Right atrium auricular region (tissue), 2 donors: ENCODE measurements at regions not wholly inside any gene's neighbourhood (a gene's known extent, or its start where the extent isn't known, plus 50 kb on each side); places are given as distances from the start of the nearest gene placed in this dataset.

Source experiments
- DNase-seq: peaks from one replicate; pipeline ENCODE4 v3.0.0-alpha.2; 2019; ENCODE audit warnings: low spot score
- H3K27ac ChIP-seq, 2 donors: fragments of 200-600 bp; sonication (generic); 1 replicate in 1 of 2; 2 replicates in 1 of 2; pipeline ENCODE4 v1.5.1; 2016 to 2019
- H3K27me3 ChIP-seq, 2 donors: fragments of 200-600 bp; sonication (generic); one replicate each; pipeline versions ENCODE4 v1.5.1 to v1.6.0; 2017 to 2019
- H3K36me3 ChIP-seq: fragments of 200-600 bp; sonication (generic); one replicate; pipeline ENCODE4 v1.5.1; 2016
- H3K4me1 ChIP-seq, 2 donors: fragments of 200-600 bp; sonication (generic); one replicate each; pipeline versions ENCODE4 v1.5.1 to v1.6.0; 2017 to 2019
- H3K4me3 ChIP-seq, 2 donors: fragments of 200-600 bp; sonication (generic); 1 replicate in 1 of 2; 2 replicates in 1 of 2; pipeline ENCODE4 v1.5.1; 2017 to 2019; ENCODE audit warnings: mild to moderate bottlenecking in 1 of 2, moderate library complexity in 1 of 2
- H3K9me3 ChIP-seq, 2 donors: fragments of 200-600 bp; sonication (generic); one replicate each; pipeline ENCODE4 v1.5.1; 2019
- CTCF ChIP-seq, 2 donors: fragments of 200-600 bp; sonication (generic); IDR thresholded peaks; one replicate each; pipeline ENCODE4 v1.5.1; 2019; ENCODE audit warnings: antibody characterized with exemption in 2 of 2

GRCh38 chr1:96075704-96076455 is 645.7 kb upstream of the PTBP2 start:
- TF ChIP-seq CTCF (IDR thresholded peaks at IDR 0.05) = no peak
- Histone ChIP-seq H3K27me3 (no peaks in the 10 kb centered on the region), H3K4me3 (no peak overlapping the region), H3K27ac (peak overlapping the region in 1 of 2 donors; percentile 46), H3K9me3 (no peaks in the 10 kb centered on the region), H3K36me3 (no peaks in the 10 kb centered on the region), H3K4me1 (no peaks in the 10 kb centered on the region)
- no peak for DNase-seq

GRCh38 chr1:96076589-96076988 is 645.0 kb upstream of the PTBP2 start:
- H3K4me1 ChIP-seq = no peaks in the 10 kb centered on the region
- no peaks in the 10 kb centered on the region for H3K27me3 ChIP-seq
- DNase-seq = no peak
- no peaks in the 10 kb centered on the region for H3K9me3 ChIP-seq
- no peak for TF ChIP-seq CTCF (IDR thresholded peaks at IDR 0.05)
- H3K4me3 ChIP-seq = no peak overlapping the region
- H3K36me3 ChIP-seq = no peaks in the 10 kb centered on the region
- peak overlapping the region in 1 of 2 donors; percentile 46 for H3K27ac ChIP-seq

- no peak for DNase-seq
- Histone ChIP-seq H3K27me3 (no peaks in the 10 kb centered on the region), H3K4me1 (no peaks in the 10 kb centered on the region), H3K36me3 (no peaks in the 10 kb centered on the region), H3K9me3 (no peaks in the 10 kb centered on the region), H3K27ac (no peak overlapping the region), H3K4me3 (no peak overlapping the region)
- no peak for TF ChIP-seq CTCF (IDR thresholded peaks at IDR 0.05)
Observed at GRCh38 chr1:96079581-96079980, 642.0 kb upstream of the PTBP2 start.

- H3K27ac ChIP-seq = no peak overlapping the region
- no peaks in the 10 kb centered on the region for H3K36me3 ChIP-seq
- TF ChIP-seq CTCF (IDR thresholded peaks at IDR 0.05) = no peak
- H3K4me1 ChIP-seq = no peaks in the 10 kb centered on the region
- H3K4me3 ChIP-seq = no peak overlapping the region
- H3K9me3 ChIP-seq = no peaks in the 10 kb centered on the region
- no peaks in the 10 kb centered on the region for H3K27me3 ChIP-seq
- DNase-seq = no peak
Observed at GRCh38 chr1:96080925-96081324, 640.7 kb upstream of the PTBP2 start.

GRCh38 chr1:96087719-96088118 is 633.9 kb upstream of the PTBP2 start:
- no peaks in the 10 kb centered on the region for H3K9me3 ChIP-seq
- H3K27ac ChIP-seq = no peak overlapping the region

More at GRCh38 chr1:96087719-96088118, 633.9 kb upstream of the PTBP2 start:
- TF ChIP-seq CTCF (IDR thresholded peaks at IDR 0.05) = no peak
- no peak for DNase-seq
- H3K4me1 ChIP-seq = no peaks in the 10 kb centered on the region
- no peaks in the 10 kb centered on the region for H3K27me3 ChIP-seq
- H3K4me3 ChIP-seq = no peak overlapping the region
- H3K36me3 ChIP-seq = no peaks in the 10 kb centered on the region
